ENCODE measurements at regions not wholly inside any gene's neighbourhood (a gene's known extent, or its start where the extent isn't known, plus 50 kb on each side); places are given as distances from the start of the nearest gene placed in this dataset.
"Not testable (repeated sequence)": the region's sequence is repeated elsewhere in the genome, so short reads cannot be mapped to it uniquely, and the experiment has no call there.

GRCh38 chr20:1811621-1812498 lies 83.3 kb upstream of the SIRPA start:
- no peak for DNase-seq (ENCODE audit: low read depth in 3 of 3, low spot score in 1 of 3)

GRCh38 chr20:1810926-1811620 lies 84.1 kb upstream of the SIRPA start:
- DNase-seq (ENCODE audit: low read depth in 3 of 3, low spot score in 1 of 3) = no peak

GRCh38 chr20:1810572-1810925 lies 84.7 kb upstream of the SIRPA start:
- DNase-seq (ENCODE audit: low read depth in 3 of 3, low spot score in 1 of 3) = no peak

GRCh38 chr20:1809611-1810510 lies 85.3 kb upstream of the SIRPA start:
- no peak for DNase-seq (ENCODE audit: low read depth in 3 of 3, low spot score in 1 of 3)

GRCh38 chr20:1809131-1809572 lies 86.1 kb upstream of the SIRPA start:
- no peak for DNase-seq (ENCODE audit: low read depth in 3 of 3, low spot score in 1 of 3)

- DNase-seq (ENCODE audit: low read depth in 3 of 3, low spot score in 1 of 3) = no peak
Observed at GRCh38 chr20:1808101-1808500, 87.1 kb upstream of the SIRPA start.

GRCh38 chr20:1807394-1807793 lies 87.8 kb upstream of the SIRPA start:
- no peak for DNase-seq (ENCODE audit: low read depth in 3 of 3, low spot score in 1 of 3)

- DNase-seq (ENCODE audit: low read depth in 3 of 3, low spot score in 1 of 3) = no peak
Observed at GRCh38 chr20:1806456-1806855, 88.8 kb upstream of the SIRPA start.

GRCh38 chr20:1805816-1806215 lies 89.4 kb upstream of the SIRPA start:
- DNase-seq (ENCODE audit: low read depth in 3 of 3, low spot score in 1 of 3) = no peak

GRCh38 chr20:1805161-1805581 lies 90.0 kb upstream of the SIRPA start:
- no peak for DNase-seq (ENCODE audit: low read depth in 3 of 3, low spot score in 1 of 3)

GRCh38 chr20:1804554-1804956 lies 90.7 kb upstream of the SIRPA start:
- no peak for DNase-seq (ENCODE audit: low read depth in 3 of 3, low spot score in 1 of 3)

GRCh38 chr20:1803932-1804501 lies 91.2 kb upstream of the SIRPA start:
- DNase-seq (ENCODE audit: low read depth in 3 of 3, low spot score in 1 of 3) = no peak

- no peak for DNase-seq (ENCODE audit: low read depth in 3 of 3, low spot score in 1 of 3)
Observed at GRCh38 chr20:1803061-1803931, 91.9 kb upstream of the SIRPA start.

GRCh38 chr20:1802385-1803060 lies 92.7 kb upstream of the SIRPA start:
- peak in 1 of 3 donors; percentile 24 for DNase-seq (ENCODE audit: low read depth in 3 of 3, low spot score in 1 of 3)

- DNase-seq (ENCODE audit: low read depth in 3 of 3, low spot score in 1 of 3) = no peak
Observed at GRCh38 chr20:1801929-1802306, 93.3 kb upstream of the SIRPA start.

- DNase-seq (ENCODE audit: low read depth in 3 of 3, low spot score in 1 of 3) = no peak
Observed at GRCh38 chr20:1801225-1801928, 93.8 kb upstream of the SIRPA start.

GRCh38 chr20:1800777-1801176 lies 94.4 kb upstream of the SIRPA start:
- no peak for DNase-seq (ENCODE audit: low read depth in 3 of 3, low spot score in 1 of 3)

GRCh38 chr20:1800180-1800579 lies 95.0 kb upstream of the SIRPA start:
- DNase-seq (ENCODE audit: low read depth in 3 of 3, low spot score in 1 of 3) = no peak

GRCh38 chr20:1799746-1800145 lies 95.5 kb upstream of the SIRPA start:
- not testable (repeated sequence) for DNase-seq (ENCODE audit: low read depth in 3 of 3, low spot score in 1 of 3)
